Testis (tissue), 2 donors: ENCODE measurements at regions not wholly inside any gene's neighbourhood (a gene's known extent, or its start where the extent isn't known, plus 50 kb on each side); places are given as distances from the start of the nearest gene placed in this dataset.
"Not testable (repeated sequence)": the region's sequence is repeated elsewhere in the genome, so short reads cannot be mapped to it uniquely, and the experiment has no call there.

Source experiments
- CTCF ChIP-seq, 3 experiments: fragments of 450-650 bp in 2 of 3; fragments of 200-600 bp in 1 of 3; sonication (generic) in 1 of 3; IDR thresholded peaks; one replicate each; pipeline ENCODE4 v1.5.1; 2016 to 2019; ENCODE audit warnings: antibody characterized with exemption in 3 of 3, mild to moderate bottlenecking in 2 of 3, moderate library complexity in 1 of 3
- POLR2A ChIP-seq: fragments of 450-650 bp; IDR thresholded peaks from one replicate; pipeline ENCODE4 v1.6.1; 2017; ENCODE audit warnings: antibody characterized with exemption, mild to moderate bottlenecking, moderate library complexity

- not testable (repeated sequence) for TF ChIP-seq CTCF (IDR thresholded peaks at IDR 0.05); POLR2A
These were observed 96.8 kb downstream of the FANCF start for GRCh38 chr11:22528612-22529429.
